ENCODE measurements at regions not wholly inside any gene's neighbourhood (a gene's known extent, or its start where the extent isn't known, plus 50 kb on each side); places are given as distances from the start of the nearest gene placed in this dataset.
A peak's percentile ranks its signal among the peaks of the same experiment; 100 is the strongest.

DNA sequence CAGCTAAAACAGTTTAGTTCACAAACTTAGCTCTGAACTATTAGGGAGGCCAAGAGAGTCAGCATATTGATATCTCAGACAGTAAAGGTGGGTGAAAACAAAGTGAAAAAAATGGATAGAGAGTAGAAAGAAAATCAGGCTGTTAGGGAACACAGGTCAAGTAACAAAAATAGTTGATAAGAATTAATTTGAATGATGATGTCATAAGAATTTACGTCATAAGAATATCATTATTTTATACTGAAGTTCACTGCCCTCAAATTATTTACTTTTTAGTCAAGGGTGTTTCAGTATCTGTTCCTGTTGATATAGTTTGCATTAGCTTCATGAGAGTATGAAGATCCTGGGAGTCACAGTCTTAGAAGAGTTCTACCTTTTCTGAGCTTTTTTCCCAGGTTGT is 1134.6 kb downstream of the SI start:
- no TSS peak for BruUV-seq (replicated peaks)
- TF ChIP-seq, protein P1, sequence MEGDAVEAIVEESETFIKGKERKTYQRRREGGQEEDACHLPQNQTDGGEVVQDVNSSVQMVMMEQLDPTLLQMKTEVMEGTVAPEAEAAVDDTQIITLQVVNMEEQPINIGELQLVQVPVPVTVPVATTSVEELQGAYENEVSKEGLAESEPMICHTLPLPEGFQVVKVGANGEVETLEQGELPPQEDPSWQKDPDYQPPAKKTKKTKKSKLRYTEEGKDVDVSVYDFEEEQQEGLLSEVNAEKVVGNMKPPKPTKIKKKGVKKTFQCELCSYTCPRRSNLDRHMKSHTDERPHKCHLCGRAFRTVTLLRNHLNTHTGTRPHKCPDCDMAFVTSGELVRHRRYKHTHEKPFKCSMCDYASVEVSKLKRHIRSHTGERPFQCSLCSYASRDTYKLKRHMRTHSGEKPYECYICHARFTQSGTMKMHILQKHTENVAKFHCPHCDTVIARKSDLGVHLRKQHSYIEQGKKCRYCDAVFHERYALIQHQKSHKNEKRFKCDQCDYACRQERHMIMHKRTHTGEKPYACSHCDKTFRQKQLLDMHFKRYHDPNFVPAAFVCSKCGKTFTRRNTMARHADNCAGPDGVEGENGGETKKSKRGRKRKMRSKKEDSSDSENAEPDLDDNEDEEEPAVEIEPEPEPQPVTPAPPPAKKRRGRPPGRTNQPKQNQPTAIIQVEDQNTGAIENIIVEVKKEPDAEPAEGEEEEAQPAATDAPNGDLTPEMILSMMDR (conservative IDR thresholded peaks at IDR 0.05; ENCODE audit: low read depth, low read length): no peak
- no peak for TF ChIP-seq EZH2 (IDR thresholded peaks at IDR 0.05; ENCODE audit: borderline replicate concordance, low read depth, low read length, poor library complexity, severe bottlenecking)
- H3K9me3 ChIP-seq (ENCODE audit: low read depth, low read length, poor library complexity, severe bottlenecking): peaks cover 15% of the 10 kb centered on the region
- no peaks in the 10 kb centered on the region for H3K4me1 ChIP-seq (ENCODE audit: insufficient read depth, low read length, poor library complexity, severe bottlenecking)
- H3K4me3 ChIP-seq (ENCODE audit: low read depth, low read length, poor library complexity, severe bottlenecking): no peak overlapping the region
- CTCF ChIA-PET: no interaction called here
- POLR2A ChIA-PET (ENCODE audit: low non-redundant PET): no interaction called here
- DNase-seq (ENCODE audit: low spot score): no peak
- no peaks in the 10 kb centered on the region for H3K27me3 ChIP-seq (replicated peaks; ENCODE audit: insufficient read depth, low read depth, low read length, poor library complexity)
- intact Hi-C loops (cut with micrococcal nuclease; ENCODE audit: unreplicated experiment): no loop called here
- H3K27ac ChIP-seq (ENCODE audit: low read depth, low read length, poor library complexity, severe bottlenecking): no peak overlapping the region
- no peaks in the 10 kb centered on the region for H3K36me3 ChIP-seq (ENCODE audit: insufficient read depth, low read length, poor library complexity, severe bottlenecking)

DNA sequence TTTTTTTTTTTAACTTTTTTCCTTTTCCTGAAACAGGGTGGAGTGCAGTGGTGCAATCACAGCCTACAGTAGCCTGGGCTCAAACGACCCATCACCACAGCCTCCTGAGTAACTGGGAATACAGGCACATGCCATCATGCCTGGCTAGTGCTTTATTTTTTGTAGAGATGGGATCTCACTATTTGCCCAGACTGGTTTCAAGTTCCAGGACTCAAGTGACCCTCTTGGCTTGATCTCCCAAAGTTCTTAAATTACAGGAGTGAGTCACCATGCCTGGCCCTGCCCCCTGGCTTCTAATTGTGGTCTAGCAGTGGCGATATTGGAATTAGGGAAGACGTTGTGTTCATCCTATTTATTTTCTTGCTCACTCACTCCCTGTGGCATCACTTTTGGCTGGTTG is 1138.4 kb downstream of the SI start:
- CTCF ChIA-PET: no interaction called here
- Histone ChIP-seq H3K27me3 (replicated peaks; ENCODE audit: insufficient read depth, low read depth, low read length, poor library complexity) (no peaks in the 10 kb centered on the region), H3K9me3 (ENCODE audit: low read depth, low read length, poor library complexity, severe bottlenecking) (peaks cover 12% of the 10 kb centered on the region), H3K36me3 (ENCODE audit: insufficient read depth, low read length, poor library complexity, severe bottlenecking) (no peaks in the 10 kb centered on the region), H3K4me3 (ENCODE audit: low read depth, low read length, poor library complexity, severe bottlenecking) (no peak overlapping the region), H3K4me1 (ENCODE audit: insufficient read depth, low read length, poor library complexity, severe bottlenecking) (no peaks in the 10 kb centered on the region), H3K27ac (ENCODE audit: low read depth, low read length, poor library complexity, severe bottlenecking) (no peak overlapping the region)
- no peak for TF ChIP-seq EZH2 (IDR thresholded peaks at IDR 0.05; ENCODE audit: borderline replicate concordance, low read depth, low read length, poor library complexity, severe bottlenecking)
- TF ChIP-seq, protein P1 (conservative IDR thresholded peaks at IDR 0.05; ENCODE audit: low read depth, low read length): no peak
- peak; percentile 47 for DNase-seq (ENCODE audit: low spot score)
- POLR2A ChIA-PET (ENCODE audit: low non-redundant PET): no interaction called here
- intact Hi-C loops (cut with micrococcal nuclease; ENCODE audit: unreplicated experiment): no loop called here
- BruUV-seq (replicated peaks): no TSS peak

DNA sequence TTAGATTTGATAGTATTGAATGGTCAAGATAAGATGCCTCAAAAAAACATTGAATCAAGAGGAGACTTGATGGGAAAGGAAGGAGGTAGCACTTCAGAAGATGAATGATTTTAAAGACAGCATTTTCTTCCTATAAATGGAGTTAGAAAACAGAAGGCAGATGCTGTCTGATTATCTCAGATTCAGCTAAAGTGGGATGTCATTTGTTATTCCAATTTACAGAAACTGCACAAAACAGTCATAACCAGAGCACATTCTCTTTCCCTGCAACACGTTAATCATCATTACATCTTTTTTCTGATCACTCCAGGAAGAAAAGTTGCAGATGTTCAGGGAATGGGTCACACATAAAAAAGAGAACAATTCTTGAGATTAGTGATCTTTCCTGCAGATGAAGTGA is 1141.8 kb downstream of the SI start:
- BruUV-seq (replicated peaks): no TSS peak
- POLR2A ChIA-PET (ENCODE audit: low non-redundant PET): no interaction called here
- H3K4me3 ChIP-seq (ENCODE audit: low read depth, low read length, poor library complexity, severe bottlenecking): no peak overlapping the region
- no peak overlapping the region for H3K27ac ChIP-seq (ENCODE audit: low read depth, low read length, poor library complexity, severe bottlenecking)
- DNase-seq (ENCODE audit: low spot score): no peak
- TF ChIP-seq, protein P1 (conservative IDR thresholded peaks at IDR 0.05; ENCODE audit: low read depth, low read length): no peak
- TF ChIP-seq EZH2 (IDR thresholded peaks at IDR 0.05; ENCODE audit: borderline replicate concordance, low read depth, low read length, poor library complexity, severe bottlenecking): no peak
- intact Hi-C loops (cut with micrococcal nuclease; ENCODE audit: unreplicated experiment): no loop called here
- no peaks in the 10 kb centered on the region for H3K9me3 ChIP-seq (ENCODE audit: low read depth, low read length, poor library complexity, severe bottlenecking)
- no peaks in the 10 kb centered on the region for H3K36me3 ChIP-seq (ENCODE audit: insufficient read depth, low read length, poor library complexity, severe bottlenecking)
- H3K27me3 ChIP-seq (replicated peaks; ENCODE audit: insufficient read depth, low read depth, low read length, poor library complexity): no peaks in the 10 kb centered on the region
- no peaks in the 10 kb centered on the region for H3K4me1 ChIP-seq (ENCODE audit: insufficient read depth, low read length, poor library complexity, severe bottlenecking)
- CTCF ChIA-PET: no interaction called here

Data from A673 (cell line).